ENCODE measurements at regions not wholly inside any gene's neighbourhood (a gene's known extent, or its start where the extent isn't known, plus 50 kb on each side); places are given as distances from the start of the nearest gene placed in this dataset.

DNA sequence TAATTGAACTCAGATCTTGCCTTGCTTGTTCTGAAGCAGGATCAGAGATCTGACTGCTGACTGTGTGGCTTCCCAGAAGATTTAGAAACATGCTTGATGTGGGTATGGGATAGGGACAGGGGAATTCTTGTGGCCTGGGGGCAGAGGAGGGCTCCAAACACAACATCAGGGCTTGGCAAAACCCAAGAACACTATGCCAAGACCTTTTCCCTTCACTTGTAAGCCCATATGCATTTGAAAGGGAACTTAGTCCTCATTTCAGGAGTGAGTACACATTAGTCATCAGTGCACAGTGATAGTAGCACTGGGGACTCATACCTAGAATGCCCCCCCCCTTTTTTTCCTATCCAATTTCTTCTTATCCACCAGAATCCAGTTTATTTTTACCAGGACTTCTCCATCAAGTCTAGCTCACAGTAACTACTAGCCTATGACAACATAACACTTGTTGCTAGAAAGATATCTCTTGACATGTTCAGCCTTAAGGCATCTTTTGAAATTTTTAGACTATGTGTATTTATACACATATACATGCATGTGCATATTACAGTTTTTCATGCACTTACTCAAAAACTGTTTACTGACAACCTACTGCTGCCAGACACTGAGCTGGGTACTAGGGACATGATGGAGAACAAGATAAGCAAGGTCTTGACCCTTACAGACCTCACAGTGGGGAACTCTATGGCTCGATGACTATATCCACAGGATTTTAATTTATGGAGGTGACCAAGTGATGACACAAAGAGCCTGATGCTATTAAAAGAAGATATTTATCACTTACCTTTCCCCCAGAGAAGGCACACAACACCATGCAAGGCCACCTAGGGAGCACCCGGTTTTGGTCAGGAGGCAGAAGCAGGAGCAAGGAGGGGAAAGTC, 158.3 kb upstream of the MAP3K1 start:
- Histone ChIP-seq H3K4me3 (no peak overlapping the region), H3K9me3 (no peaks in the 10 kb centered on the region), H3K27me3 (no peaks in the 10 kb centered on the region), H3K36me3 (no peaks in the 10 kb centered on the region)
- peak; percentile 68 for DNase-seq

DNA sequence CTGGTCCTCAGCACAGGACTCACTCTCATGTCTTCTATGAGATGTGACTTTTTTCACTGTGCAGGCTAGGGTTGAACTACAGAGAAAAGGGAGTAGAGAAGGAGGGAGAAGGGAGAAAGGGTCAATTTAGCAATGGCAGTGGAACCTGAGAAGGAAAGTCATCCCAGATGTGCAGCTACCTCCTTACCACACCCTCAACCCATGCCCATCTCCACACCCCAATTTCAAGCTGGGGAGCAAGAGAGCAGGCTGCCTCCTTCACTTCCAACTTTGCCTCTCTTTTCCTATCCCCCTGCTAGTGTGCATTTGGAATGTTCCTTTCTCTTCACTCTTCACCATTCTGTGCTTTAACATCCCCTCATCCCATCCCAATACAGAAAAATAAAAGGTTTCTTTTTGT, 163.5 kb upstream of the MAP3K1 start:
- Histone ChIP-seq H3K36me3 (no peaks in the 10 kb centered on the region), H3K27me3 (no peaks in the 10 kb centered on the region), H3K4me3 (no peak overlapping the region), H3K9me3 (no peaks in the 10 kb centered on the region)
- DNase-seq: no peak

DNA sequence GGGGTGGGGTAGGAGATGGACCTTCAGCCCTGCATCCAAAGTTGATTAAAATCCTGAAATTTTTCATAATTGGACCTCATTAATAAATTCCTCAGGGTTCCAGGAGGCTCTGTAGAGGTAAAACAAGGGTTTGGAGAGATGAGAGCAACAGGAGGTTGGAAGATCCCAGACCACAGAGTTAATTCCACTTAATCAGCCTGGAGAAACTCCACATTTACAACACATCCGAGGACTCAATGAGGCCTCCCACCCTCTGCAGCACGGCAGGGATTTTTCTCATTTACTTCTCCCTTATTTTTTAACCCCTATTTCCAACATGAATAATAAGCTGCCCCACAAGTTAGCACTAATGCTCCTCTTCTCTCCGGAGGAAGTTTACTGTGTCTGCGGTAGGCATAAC, 165.0 kb upstream of the MAP3K1 start:
- Histone ChIP-seq H3K36me3 (no peaks in the 10 kb centered on the region), H3K9me3 (no peaks in the 10 kb centered on the region), H3K27me3 (no peaks in the 10 kb centered on the region), H3K4me3 (no peak overlapping the region)
- DNase-seq: no peak

DNA sequence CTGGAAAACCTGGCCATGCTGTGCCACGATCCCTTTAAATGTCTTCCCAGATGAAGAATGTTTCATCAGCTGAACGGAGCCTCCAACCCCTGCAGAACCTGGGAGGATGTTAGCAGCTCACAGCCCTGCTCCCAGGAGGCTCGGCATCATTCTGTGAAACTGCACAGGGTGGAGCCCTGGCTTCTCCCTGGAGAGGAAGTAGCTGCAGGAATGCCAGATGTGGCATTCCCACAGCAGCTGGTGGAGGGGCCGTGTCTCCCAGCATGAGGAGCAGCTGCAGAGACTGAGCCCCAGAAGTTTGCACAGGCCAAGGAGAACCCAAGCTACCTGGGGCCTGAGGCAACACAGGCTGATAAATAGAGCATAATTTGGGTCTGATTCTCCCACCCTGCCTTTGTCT, 165.8 kb upstream of the MAP3K1 start:
- Histone ChIP-seq H3K4me3 (no peak overlapping the region), H3K36me3 (no peaks in the 10 kb centered on the region), H3K27me3 (no peaks in the 10 kb centered on the region), H3K9me3 (no peaks in the 10 kb centered on the region)
- peak; percentile 49 for DNase-seq

DNA sequence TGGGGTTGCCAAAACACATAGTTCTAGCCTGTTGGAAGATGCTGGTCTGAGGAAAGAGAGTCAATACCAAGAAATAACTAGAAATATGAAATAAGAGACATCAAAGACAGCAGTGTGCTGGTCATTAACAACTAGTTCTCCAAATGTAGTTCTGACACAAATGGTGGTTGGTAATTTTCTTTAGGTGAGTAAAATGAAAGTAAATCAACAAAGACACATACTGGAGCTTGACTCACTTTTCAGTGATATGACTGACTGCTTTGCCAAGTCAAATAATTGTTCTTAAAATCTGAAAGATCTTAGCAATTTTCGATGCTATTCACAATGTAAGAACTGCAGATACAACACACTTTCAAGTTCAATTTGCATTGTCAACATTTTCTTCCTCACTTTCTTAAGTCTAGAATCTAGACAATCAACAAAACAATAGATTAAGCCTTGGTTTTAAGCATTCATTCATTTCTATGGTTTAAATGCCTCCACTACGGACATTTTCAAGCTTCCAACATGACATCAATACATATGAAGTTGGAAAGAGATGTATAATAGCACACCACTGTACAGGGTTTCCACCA, 166.8 kb upstream of the MAP3K1 start:
- Histone ChIP-seq H3K36me3 (no peaks in the 10 kb centered on the region), H3K4me3 (no peak overlapping the region), H3K9me3 (no peaks in the 10 kb centered on the region), H3K27me3 (no peaks in the 10 kb centered on the region)
- no peak for DNase-seq

DNA sequence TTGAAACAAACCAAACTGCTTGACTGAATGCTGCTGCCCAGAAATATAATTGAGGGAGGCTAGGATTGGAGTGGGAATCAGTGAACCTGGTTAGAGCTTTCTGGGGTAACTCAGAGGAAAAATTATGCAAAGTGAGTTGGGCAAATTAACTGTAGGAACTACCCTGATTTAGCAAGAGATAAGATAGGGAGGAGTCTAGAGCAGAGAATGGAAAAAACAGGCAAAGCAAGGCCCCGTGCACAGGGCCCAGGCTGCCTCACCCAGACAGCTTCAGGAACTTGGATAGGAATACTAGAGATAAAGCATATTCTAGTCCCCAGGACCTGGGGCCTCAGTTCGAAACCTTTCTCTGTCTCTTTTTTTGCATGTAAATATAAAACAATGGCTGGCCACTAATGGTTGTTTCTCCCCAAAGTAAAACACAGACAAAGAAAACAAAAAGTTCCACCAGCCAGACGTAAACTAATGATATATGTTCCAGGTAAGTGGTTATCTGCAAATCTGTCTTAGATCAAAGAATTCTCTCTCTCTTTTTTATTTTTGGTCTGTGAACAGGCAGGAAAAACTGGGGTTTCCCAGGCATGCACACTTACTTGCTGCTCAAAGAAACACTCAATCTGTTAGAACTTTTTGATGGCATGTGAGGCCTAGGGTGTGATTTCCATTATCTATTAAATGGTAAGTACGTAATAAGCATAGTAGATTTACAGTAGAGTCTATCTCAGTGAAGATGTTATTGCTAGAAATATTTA, 168.1 kb upstream of the MAP3K1 start:
- no peaks in the 10 kb centered on the region for H3K9me3 ChIP-seq
- no peak for DNase-seq
- H3K27me3 ChIP-seq: no peaks in the 10 kb centered on the region
- H3K4me3 ChIP-seq: no peak overlapping the region
- no peaks in the 10 kb centered on the region for H3K36me3 ChIP-seq

DNA sequence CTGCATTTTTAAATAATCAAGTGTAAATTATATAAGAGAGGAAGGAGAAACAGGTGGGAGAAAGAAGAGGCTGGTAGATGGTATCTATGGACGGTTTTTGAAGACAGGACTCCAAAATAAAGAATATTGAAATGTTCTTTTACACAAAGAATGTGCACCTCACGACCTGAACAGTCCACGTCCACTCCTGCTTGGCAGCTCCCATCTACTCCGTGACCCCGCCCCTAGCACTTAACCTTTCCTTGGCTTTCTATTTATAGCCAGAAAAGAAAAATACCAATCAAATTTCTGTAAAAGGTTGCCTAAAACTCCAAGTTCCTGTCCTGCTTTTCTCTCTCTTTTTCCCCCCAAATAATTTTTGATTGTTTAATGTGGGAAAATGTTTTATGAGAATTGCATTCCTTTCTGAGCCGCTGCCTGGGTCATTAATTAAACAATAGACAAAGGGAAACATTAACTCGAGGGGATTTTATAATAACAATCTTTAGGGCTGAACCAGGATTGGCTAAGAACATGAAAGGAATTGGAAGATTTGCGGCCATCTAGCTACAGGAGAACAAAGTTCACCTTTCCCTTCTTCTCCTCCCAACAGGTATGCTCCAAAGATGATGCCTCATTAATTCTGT, 173.6 kb upstream of the MAP3K1 start:
- no peaks in the 10 kb centered on the region for H3K9me3 ChIP-seq
- H3K4me3 ChIP-seq: no peak overlapping the region
- DNase-seq: no peak
- H3K36me3 ChIP-seq: no peaks in the 10 kb centered on the region
- H3K27me3 ChIP-seq: no peaks in the 10 kb centered on the region

DNA sequence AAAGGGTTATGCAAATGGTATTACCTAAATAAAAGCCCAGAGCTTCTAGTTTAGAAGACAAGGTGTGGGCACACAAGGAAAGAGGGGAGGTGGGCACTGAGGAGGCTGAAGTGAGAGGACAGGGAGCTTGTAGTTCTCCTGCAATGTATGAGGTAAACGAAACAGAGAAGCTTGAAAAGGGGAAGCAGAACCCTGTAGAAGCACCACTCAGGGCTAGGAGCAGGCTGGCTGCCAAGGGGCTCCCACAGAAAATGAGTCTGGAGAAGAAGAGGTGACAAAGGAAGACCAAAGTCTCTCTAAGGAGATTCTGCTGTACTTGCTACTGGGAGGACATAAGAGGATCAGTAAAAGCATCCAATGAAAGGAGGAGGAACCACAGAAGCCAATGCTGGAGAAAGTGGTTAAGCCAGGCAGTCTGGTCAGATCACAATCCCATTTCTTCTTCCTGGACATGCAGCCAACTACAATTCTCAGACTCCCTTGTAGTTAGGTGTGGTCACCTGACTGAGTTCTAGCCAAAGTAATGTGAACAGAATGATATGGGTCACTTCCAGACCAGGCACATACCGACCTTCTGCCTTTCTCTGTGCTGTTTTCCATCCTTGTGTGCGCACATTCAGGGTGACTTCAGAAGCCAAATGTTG, 174.5 kb upstream of the MAP3K1 start:
- Histone ChIP-seq H3K36me3 (no peaks in the 10 kb centered on the region), H3K4me3 (no peak overlapping the region), H3K27me3 (no peaks in the 10 kb centered on the region), H3K9me3 (no peaks in the 10 kb centered on the region)
- DNase-seq: no peak

DNA sequence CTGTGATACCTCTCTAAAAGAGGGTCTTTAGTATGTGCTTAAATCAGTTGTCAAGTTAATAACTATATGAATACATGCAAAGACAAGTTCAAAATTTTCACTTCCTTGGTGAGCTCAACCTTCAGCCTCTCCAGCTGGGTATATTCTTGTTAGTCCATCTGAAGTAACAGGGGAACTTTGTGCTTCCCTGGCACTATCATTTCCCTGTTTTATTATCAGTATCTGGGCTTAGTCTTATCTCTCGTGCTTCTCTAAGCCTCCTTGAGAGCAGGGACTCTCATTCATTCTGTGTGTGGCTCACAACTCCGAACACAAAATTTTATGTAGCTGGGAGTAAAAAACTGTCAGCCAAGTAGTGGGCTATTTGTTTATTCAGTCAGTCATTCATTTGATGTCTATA, 175.9 kb upstream of the MAP3K1 start:
- DNase-seq: no peak
- H3K9me3 ChIP-seq: no peaks in the 10 kb centered on the region

DNA sequence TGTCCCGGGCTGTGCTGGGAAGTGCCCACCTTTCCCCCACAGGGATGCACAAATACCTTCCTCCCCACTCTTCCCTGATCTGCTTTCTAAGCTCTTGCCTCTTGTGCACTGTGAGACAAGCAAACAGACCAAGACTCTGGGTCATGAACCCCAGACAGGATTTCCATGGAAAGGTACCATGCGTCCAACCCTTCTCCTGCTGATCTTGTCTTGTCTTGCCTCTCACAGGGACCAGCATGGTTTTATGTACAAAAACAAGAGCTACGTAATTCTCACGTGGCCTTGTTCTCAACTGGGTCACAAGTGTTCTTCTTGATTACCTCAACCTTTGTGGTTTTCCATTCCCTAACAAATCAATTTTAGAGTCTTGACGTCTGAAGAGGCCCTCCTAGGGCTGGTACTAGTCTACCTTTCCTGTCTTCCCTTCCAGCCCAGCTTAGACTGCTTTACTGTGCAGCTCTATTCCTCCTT, 176.5 kb upstream of the MAP3K1 start:
- DNase-seq: no peak
- Histone ChIP-seq H3K9me3 (no peaks in the 10 kb centered on the region), H3K36me3 (no peaks in the 10 kb centered on the region), H3K27me3 (no peaks in the 10 kb centered on the region), H3K4me3 (no peak overlapping the region)

More for the DNA sequence above, 175.9 kb upstream of the MAP3K1 start:
- Histone ChIP-seq H3K36me3 (no peaks in the 10 kb centered on the region), H3K4me3 (no peak overlapping the region), H3K27me3 (no peaks in the 10 kb centered on the region)

DNA sequence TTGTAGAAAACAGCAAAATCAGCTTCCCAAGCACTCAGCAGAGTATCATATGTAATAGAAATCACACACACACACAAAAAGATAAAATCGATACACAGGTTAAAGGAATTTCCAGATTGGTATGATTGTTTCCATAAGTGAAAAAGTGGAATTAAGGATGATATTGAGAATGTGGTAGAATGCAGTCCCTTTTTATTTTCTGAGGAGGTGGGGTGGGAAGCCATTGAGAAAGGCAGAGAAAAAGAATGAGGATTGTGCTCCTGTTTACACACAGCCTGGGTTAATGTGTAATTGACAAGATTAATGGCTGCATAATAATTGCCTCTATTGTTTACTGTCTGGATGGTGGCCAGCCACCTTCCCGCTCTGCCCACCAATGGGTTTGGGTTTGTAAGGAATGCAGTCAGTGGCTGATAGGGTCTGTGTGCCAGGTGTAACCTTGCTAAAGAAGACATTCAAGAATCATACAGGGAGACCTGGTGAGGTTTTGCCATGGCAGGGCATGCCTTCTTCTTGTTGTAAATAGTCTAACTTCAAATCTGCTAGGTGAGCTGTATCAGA, 177.2 kb upstream of the MAP3K1 start:
- H3K27me3 ChIP-seq: no peaks in the 10 kb centered on the region
- DNase-seq: no peak
- H3K36me3 ChIP-seq: no peaks in the 10 kb centered on the region
- H3K9me3 ChIP-seq: no peaks in the 10 kb centered on the region
- H3K4me3 ChIP-seq: no peak overlapping the region

DNA sequence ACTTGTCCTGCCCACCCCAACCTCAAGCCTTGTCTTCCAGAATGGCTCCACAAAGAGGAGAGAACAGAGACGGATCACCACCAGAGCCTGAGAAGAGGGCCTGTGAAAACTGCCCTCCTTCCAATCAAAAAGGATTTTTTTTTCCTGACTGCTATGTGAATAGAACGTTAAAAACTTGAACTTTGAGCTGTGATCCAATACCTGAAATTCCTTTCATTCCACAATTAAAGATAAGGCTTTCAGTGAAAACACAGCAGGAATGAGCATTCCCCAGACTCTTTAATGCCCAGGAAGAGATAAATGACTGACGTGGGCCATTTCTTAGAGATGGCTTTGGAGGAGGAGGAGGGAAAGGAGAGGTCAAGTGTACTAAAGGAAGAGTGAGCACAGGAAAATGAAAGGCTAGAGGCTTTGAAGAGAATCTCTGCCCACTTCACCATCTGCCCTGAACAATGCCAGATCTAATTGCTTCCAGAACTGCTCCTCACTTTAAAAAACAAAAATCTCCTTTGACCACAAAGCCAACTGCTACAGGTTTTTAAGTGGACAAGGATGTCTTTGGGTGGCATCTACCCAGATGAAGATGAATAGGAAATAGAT, 177.9 kb upstream of the MAP3K1 start:
- no peaks in the 10 kb centered on the region for H3K36me3 ChIP-seq
- H3K27me3 ChIP-seq: no peaks in the 10 kb centered on the region
- DNase-seq: no peak
- H3K4me3 ChIP-seq: no peak overlapping the region
- H3K9me3 ChIP-seq: no peaks in the 10 kb centered on the region

DNA sequence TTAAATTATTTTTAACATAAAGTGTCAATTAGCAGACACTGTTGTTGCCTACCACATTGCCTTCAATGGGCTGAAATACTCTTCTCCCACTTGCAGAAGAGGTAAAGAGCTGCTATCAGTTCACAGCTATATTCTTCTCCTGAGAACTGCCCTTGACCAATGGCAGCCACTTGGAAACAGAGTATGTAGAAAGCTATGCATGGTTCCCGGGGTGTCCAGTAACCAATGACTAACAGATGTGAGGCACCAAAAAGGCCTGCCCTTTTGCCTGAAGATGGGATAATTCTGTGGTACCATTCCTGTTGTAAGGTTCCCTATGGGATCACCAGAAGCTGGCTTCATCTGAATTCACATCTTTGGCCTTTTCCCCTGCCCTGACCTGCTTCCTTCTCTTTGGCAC, 181.4 kb upstream of the MAP3K1 start:
- Histone ChIP-seq H3K4me3 (no peak overlapping the region), H3K9me3 (peaks cover 8% of the 10 kb centered on the region), H3K36me3 (no peaks in the 10 kb centered on the region), H3K27me3 (no peaks in the 10 kb centered on the region)
- no peak for DNase-seq

DNA sequence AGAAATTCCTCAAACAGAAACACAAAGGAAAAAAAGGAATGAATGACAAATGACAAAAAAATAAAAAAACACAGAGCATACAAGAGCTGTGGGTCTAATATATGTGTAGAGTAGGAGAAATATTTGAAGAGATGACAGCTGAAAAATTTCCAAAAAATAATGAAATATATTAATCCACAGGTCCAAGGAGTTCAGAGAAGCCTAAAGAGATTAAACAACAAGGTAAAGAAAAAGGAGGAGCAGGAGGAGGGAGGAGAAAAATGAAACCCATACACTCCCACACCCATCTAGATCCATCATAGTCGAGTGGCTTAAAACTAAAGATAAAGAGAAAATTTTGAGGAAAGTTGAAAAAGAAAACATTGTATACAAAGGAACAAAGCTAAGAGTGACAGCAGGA, 182.4 kb upstream of the MAP3K1 start:
- no peak for DNase-seq
- H3K9me3 ChIP-seq: peaks cover 9% of the 10 kb centered on the region
- H3K4me3 ChIP-seq: no peak overlapping the region
- H3K27me3 ChIP-seq: no peaks in the 10 kb centered on the region
- no peaks in the 10 kb centered on the region for H3K36me3 ChIP-seq

DNA sequence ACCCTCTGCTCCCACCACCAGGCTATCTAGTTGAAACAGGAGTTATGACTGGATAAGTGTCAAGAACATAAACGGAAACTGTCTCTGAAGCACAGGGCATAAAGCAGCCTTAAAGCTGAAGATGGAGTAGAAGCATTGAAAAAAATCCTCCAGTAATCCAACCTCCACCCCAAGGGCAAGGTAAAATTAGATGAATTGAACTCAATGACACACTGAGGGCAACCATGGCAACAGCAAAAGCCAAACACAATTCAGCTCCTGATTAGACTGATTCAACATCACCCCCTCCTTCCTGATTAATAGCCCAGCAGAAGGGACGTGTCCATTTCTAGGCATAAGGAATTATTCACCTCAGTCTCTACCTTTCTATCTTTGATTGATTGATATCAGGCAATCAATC, 183.2 kb upstream of the MAP3K1 start:
- H3K4me3 ChIP-seq: no peak overlapping the region
- no peak for DNase-seq
- H3K9me3 ChIP-seq: peaks cover 17% of the 10 kb centered on the region
- H3K36me3 ChIP-seq: no peaks in the 10 kb centered on the region
- H3K27me3 ChIP-seq: no peaks in the 10 kb centered on the region

DNA sequence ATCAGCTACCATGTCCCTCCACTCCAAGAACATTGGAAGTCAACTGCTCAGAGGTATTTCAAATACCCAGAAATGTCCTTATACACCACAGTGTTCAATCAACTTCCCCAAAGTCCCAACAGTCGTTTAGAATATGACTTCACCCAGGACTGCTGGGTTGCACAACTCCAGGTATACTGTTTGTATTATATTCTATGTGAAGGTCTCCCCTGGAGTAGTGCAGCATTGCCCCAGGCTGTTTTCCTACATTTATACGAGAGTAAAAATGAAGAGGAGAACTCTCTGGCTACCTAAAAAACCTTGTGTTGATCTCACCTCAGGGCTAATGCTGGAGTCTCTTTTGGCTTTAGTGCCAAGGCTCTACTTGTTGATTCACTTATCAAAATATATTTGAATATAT, 183.6 kb upstream of the MAP3K1 start:
- Histone ChIP-seq H3K27me3 (no peaks in the 10 kb centered on the region), H3K36me3 (peaks cover 2% of the 10 kb centered on the region), H3K4me3 (no peak overlapping the region), H3K9me3 (peaks cover 22% of the 10 kb centered on the region)
- no peak for DNase-seq

Data from MG63 (cell line).